Liver (tissue), 8 donors: ENCODE measurements at regions not wholly inside any gene's neighbourhood (a gene's known extent, or its start where the extent isn't known, plus 50 kb on each side); places are given as distances from the start of the nearest gene placed in this dataset.

ENCODE experiments used
- DNase-seq: peaks from one replicate; pipeline ENCODE4 v3.0.0-alpha.2; 2017; ENCODE audit warnings: low spot score
- H3K27ac ChIP-seq, 2 donors: one replicate each; pipeline ENCODE4 v1.7.0; 2013; ENCODE audit warnings: inconsistent platforms in 2 of 2, low read length in 2 of 2, control low read depth in 1 of 2, low read depth in 1 of 2, mild to moderate bottlenecking in 1 of 2
- H3K27me3 ChIP-seq, 4 donors: one replicate each; pipeline versions ENCODE4 v1.6.1 to v1.7.0; 2013; ENCODE audit warnings: low read length in 3 of 4, inconsistent platforms in 1 of 4, mild to moderate bottlenecking in 1 of 4, moderate library complexity in 1 of 4; ENCODE audit not compliant: control insufficient read depth in 4 of 4, insufficient read depth in 4 of 4
- H3K36me3 ChIP-seq, 4 donors: one replicate each; pipeline versions ENCODE4 v1.6.1 to v1.7.0; 2013; ENCODE audit warnings: low read length in 3 of 4, mild to moderate bottlenecking in 3 of 4, low read depth in 1 of 4, moderate library complexity in 1 of 4; ENCODE audit not compliant: control insufficient read depth in 4 of 4, insufficient read depth in 3 of 4
- H3K4me1 ChIP-seq, 4 donors: one replicate each; pipeline versions ENCODE4 v1.6.1 to v1.7.0; 2013; ENCODE audit warnings: low read length in 3 of 4, mild to moderate bottlenecking in 3 of 4, moderate library complexity in 1 of 4; ENCODE audit not compliant: control insufficient read depth in 4 of 4, insufficient read depth in 4 of 4
- H3K4me3 ChIP-seq, 3 donors: one replicate each; pipeline versions ENCODE4 v1.6.1 to v1.7.0; 2013; ENCODE audit warnings: low read length in 3 of 3, control low read depth in 1 of 3, low read depth in 1 of 3, mild to moderate bottlenecking in 1 of 3
- H3K9ac ChIP-seq, 2 donors: one replicate each; pipeline ENCODE4 v1.7.0; 2013; ENCODE audit warnings: low read length in 2 of 2, mild to moderate bottlenecking in 2 of 2, moderate library complexity in 2 of 2, control low read depth in 1 of 2, low read depth in 1 of 2
- H3K9me3 ChIP-seq, 4 donors: one replicate each; pipeline versions ENCODE4 v1.6.1 to v1.7.0; 2013; ENCODE audit warnings: low read length in 3 of 4; ENCODE audit not compliant: control insufficient read depth in 4 of 4
- ATF3 ChIP-seq: IDR thresholded peaks from 2 replicates; pipeline ENCODE4 v1.6.1; 2016; ENCODE audit warnings: antibody characterized with exemption
- CTCF ChIP-seq: fragments of 150-350 bp; IDR thresholded peaks from 2 replicates; pipeline ENCODE4 v1.5.1; 2017; ENCODE audit warnings: improper control_type of control experiment, low read depth, low read length; ENCODE audit not compliant: missing input control
- FOXA1 ChIP-seq: IDR thresholded peaks from 2 replicates; pipeline ENCODE4 v1.6.1; 2016; ENCODE audit warnings: antibody characterized with exemption
- FOXA2 ChIP-seq: IDR thresholded peaks from 2 replicates; pipeline ENCODE4 v1.6.1; 2016; ENCODE audit warnings: antibody characterized with exemption
- HNF4A ChIP-seq, 2 donors: conservative IDR thresholded peaks; 2 replicates each; pipeline ENCODE4 v1.6.1; 2016; ENCODE audit warnings: antibody characterized with exemption in 2 of 2, mild to moderate bottlenecking in 2 of 2
- HNF4G ChIP-seq: IDR thresholded peaks from 2 replicates; pipeline ENCODE4 v1.6.1; 2016; ENCODE audit warnings: antibody characterized with exemption
- JUND ChIP-seq, 2 donors: IDR thresholded peaks; 2 replicates each; pipeline ENCODE4 v1.6.1; 2016; ENCODE audit warnings: antibody characterized with exemption in 2 of 2
- MAX ChIP-seq: IDR thresholded peaks from 2 replicates; pipeline ENCODE4 v1.6.1; 2016; ENCODE audit warnings: antibody characterized with exemption
- NR2F2 ChIP-seq: IDR thresholded peaks from 2 replicates; pipeline ENCODE4 v1.6.1; 2016; ENCODE audit warnings: antibody characterized with exemption
- RAD21 ChIP-seq, 2 donors: IDR thresholded peaks; 2 replicates each; pipeline ENCODE4 v1.6.1; 2016; ENCODE audit warnings: antibody characterized with exemption in 2 of 2, mild to moderate bottlenecking in 2 of 2
- RXRA ChIP-seq, 2 donors: IDR thresholded peaks; 2 replicates each; pipeline ENCODE4 v1.6.1; 2017 to 2018; ENCODE audit warnings: antibody characterized with exemption in 2 of 2, mild to moderate bottlenecking in 1 of 2
- SP1 ChIP-seq: IDR thresholded peaks from 2 replicates; pipeline ENCODE4 v1.6.1; 2018; ENCODE audit warnings: antibody characterized with exemption, mild to moderate bottlenecking
- TAF1 ChIP-seq: conservative IDR thresholded peaks from 2 replicates; pipeline ENCODE4 v1.6.1; 2016; ENCODE audit warnings: antibody characterized with exemption, mild to moderate bottlenecking
- YY1 ChIP-seq: IDR thresholded peaks from 2 replicates; pipeline ENCODE4 v1.6.1; 2016; ENCODE audit warnings: antibody characterized with exemption, mild to moderate bottlenecking
- ZBTB33 ChIP-seq: IDR thresholded peaks from 2 replicates; pipeline ENCODE4 v1.6.1; 2016; ENCODE audit warnings: antibody characterized with exemption
- WGBS: extraction: QIAGEN DNeasy Blood & Tissue Kit; methylation state at CpG from one replicate; pipeline ENCODE4 v1.1.7; 2013; 5-methylcytosine and 5-hydroxymethylcytosine counted together
- donor health status: healthy.
- donor health status: healthy.
- donor health status: healthy.
- donor health status: healthy.
- donor health status: healthy.

- TF ChIP-seq FOXA1: no peak
- no peak for TF ChIP-seq RXRA (IDR thresholded peaks at IDR 0.05)
- no peak for TF ChIP-seq FOXA2
- no peaks in the 10 kb centered on the region for H3K27me3 ChIP-seq
- WGBS: 36% methylated on average over 1 of the region's 1 CpG
Observed at GRCh38 chr13:84542348-84542747, 660.1 kb upstream of the SLITRK1 start.

GRCh38 chr13:84536906-84537305 is 654.6 kb upstream of the SLITRK1 start:
- Histone ChIP-seq H3K27ac (no peak overlapping the region), H3K4me3 (no peak overlapping the region), H3K9me3 (no peaks in the 10 kb centered on the region), H3K9ac (no peak overlapping the region), H3K27me3 (no peaks in the 10 kb centered on the region), H3K4me1 (no peaks in the 10 kb centered on the region), H3K36me3 (no peaks in the 10 kb centered on the region)
- no peak for DNase-seq
- 64% methylated on average over 2 of the region's 2 CpGs for WGBS
- no peak for TF ChIP-seq HNF4G
- TF ChIP-seq SP1: no peak
- no peak for TF ChIP-seq NR2F2
- no peak for TF ChIP-seq RAD21 (IDR thresholded peaks at IDR 0.05)
- TF ChIP-seq HNF4A (conservative IDR thresholded peaks at IDR 0.05): no peak
- TF ChIP-seq CTCF: no peak
- TF ChIP-seq ATF3: no peak
- TF ChIP-seq RXRA (IDR thresholded peaks at IDR 0.05): no peak
- no peak for TF ChIP-seq MAX
- TF ChIP-seq ZBTB33: no peak
- no peak for TF ChIP-seq TAF1

More at GRCh38 chr13:84542348-84542747, 660.1 kb upstream of the SLITRK1 start:
- H3K27ac ChIP-seq: no peak overlapping the region
- H3K4me1 ChIP-seq: no peaks in the 10 kb centered on the region
- no peak overlapping the region for H3K4me3 ChIP-seq
- DNase-seq: no peak
- H3K36me3 ChIP-seq: no peaks in the 10 kb centered on the region
- no peaks in the 10 kb centered on the region for H3K9me3 ChIP-seq
- H3K9ac ChIP-seq: no peak overlapping the region

GRCh38 chr13:84528408-84529070 is 646.3 kb upstream of the SLITRK1 start:
- Histone ChIP-seq H3K27ac (no peak overlapping the region), H3K27me3 (no peaks in the 10 kb centered on the region), H3K9ac (no peak overlapping the region), H3K4me3 (no peak overlapping the region), H3K36me3 (no peaks in the 10 kb centered on the region), H3K4me1 (no peaks in the 10 kb centered on the region), H3K9me3 (peaks cover 0 to 3% (median 0%) of the 10 kb centered on the region in 4 donors)
- 80% methylated on average over 3 of the region's 3 CpGs for WGBS
- DNase-seq: no peak
- TF ChIP-seq CTCF (no peak), HNF4G (no peak), TAF1 (no peak), MAX (no peak), ZBTB33 (no peak), JUND (IDR thresholded peaks at IDR 0.05) (no peak), RXRA (IDR thresholded peaks at IDR 0.05) (no peak), ATF3 (no peak), FOXA2 (no peak), NR2F2 (no peak), YY1 (no peak)
